NCI-H2196 treated with DMSO at 0.1 percent for 48 hours (cell line): ENCODE measurements at regions not wholly inside any gene's neighbourhood (a gene's known extent, or its start where the extent isn't known, plus 50 kb on each side); places are given as distances from the start of the nearest gene placed in this dataset.
"Not testable (repeated sequence)": the region's sequence is repeated elsewhere in the genome, so short reads cannot be mapped to it uniquely, and the experiment has no call there.

Experiments used
- DNase-seq: peaks from one replicate; lab custom pipeline; 2025; ENCODE audit not compliant: unreplicated experiment; lab: John Stamatoyannopoulos, UW

DNA sequence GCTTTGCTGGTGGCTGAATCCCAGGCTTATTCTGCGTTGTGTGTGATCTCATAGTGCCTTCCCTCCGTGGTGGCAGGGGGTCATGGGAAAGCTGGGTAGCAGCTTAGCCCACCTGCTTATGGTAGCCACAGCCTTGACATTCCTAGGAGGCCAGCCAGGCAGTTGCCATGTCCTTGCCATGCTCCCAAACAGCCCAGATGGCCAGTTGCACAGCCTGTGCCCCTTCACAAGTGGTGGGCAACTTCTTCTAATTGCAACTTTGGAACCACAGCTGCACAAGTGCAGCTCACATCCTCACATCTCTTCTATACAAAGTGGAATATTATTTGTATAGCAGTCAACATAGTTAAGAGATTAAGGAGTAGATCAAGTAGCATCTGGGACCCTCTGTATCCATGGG lies 136.6 kb upstream of the PELI1 start:
- not testable (repeated sequence) for DNase-seq

DNA sequence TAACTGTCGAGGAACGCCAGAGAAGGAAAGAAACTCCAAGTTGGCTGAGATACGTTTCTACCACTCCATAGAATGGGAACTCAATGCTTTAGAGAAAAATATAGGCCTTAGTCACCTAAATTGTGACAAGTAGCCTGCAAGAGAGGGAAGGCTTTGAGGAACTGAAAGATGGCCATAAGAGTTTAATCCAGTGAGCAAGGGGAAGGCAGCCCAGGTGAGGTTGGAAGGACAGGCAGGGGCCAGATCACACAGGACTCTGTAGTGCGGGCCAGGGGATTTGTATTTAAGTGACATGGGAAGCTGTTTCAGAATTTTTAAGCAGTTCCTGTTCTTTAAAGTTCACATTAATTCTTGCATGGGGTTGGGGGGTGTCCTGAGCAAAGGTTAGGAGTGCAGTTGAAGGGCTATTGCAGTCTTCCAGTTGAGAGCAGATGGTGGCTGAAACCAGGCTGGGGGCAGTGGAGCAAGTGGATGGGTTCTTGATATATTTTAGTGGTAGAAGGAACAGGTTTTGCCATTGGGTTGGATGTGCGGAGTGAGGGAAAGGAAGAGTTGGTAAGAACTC lies 138.9 kb upstream of the PELI1 start:
- no peak for DNase-seq

DNA sequence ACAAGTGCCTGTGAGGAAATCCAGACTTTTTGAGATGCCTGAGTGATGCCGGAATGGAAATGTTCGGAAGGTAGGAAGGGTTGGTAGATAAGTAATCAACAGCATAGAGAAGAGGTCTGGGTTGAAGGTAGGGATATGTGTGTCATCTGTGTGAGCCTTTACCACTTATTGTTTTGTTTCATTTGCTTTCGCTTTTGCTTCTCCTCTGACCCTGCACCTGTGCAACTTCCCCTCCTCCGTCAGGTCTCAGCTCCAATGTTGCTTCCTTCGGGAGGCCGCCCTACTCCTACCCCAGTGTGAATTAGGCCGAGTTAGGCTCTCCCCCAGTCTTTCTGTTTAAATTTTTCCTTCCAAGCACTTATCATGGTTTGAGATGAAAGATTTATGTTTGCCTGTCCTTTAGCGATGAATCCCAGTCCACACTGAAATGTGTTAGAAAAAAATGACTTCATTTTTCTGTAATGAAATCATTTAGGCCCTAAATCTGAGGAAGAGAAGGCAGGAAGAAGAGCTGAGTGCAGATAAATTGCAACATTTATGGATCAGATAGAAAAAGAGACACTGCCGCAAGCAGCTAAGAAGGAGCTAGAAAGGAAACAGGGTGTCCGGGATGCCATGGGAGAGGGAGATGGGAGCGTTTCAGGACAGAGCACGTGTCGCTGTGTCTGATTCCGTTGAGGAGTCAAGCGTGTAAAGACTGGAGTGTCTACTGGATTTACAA lies 139.6 kb upstream of the PELI1 start:
- no peak for DNase-seq

DNA sequence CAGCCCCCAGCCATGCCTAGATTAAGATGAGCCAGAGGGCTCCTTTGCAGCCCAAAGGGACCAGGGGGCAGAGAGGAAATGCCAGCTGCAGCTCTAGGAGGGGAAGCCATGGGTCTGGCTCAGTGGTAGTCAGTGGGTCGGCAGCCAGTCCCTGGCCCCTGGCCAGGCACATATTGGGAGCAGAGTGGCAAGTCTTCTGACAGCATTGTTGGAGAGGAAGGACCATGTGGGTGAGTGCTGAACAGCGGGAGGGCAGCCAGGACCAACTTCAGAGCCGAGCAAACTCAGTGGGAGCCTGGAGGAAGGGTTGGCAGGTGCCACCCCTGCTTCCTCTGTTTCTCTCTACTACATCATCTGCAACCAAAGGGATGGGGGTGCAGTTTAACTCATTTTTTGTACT lies 140.5 kb upstream of the PELI1 start:
- no peak for DNase-seq

DNA sequence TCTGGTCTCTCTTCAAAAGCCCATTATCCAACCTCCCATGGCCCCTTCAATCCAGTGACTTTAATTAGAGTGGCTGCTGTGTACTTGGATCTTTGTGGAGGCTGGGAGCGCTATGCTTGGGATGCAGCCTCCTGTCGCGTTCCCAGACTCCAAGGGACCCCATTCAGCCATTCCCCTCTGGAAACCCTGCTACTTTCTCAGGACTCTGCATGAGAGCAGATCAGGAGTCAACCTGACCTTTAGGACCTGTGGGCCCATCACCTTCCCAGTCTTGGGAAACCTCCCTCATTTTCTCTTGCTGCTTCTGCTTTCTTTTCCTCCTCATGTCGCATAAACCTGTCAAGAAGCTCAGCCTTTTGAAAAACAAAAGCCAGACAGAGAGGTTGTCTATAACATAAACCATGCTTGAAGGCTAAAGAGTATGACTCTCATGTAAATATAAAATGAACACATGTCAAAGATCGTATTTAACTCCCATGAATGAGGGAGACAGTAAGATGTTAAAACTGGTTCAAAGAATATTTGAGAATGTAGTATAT lies 143.1 kb upstream of the PELI1 start:
- DNase-seq: no peak

DNA sequence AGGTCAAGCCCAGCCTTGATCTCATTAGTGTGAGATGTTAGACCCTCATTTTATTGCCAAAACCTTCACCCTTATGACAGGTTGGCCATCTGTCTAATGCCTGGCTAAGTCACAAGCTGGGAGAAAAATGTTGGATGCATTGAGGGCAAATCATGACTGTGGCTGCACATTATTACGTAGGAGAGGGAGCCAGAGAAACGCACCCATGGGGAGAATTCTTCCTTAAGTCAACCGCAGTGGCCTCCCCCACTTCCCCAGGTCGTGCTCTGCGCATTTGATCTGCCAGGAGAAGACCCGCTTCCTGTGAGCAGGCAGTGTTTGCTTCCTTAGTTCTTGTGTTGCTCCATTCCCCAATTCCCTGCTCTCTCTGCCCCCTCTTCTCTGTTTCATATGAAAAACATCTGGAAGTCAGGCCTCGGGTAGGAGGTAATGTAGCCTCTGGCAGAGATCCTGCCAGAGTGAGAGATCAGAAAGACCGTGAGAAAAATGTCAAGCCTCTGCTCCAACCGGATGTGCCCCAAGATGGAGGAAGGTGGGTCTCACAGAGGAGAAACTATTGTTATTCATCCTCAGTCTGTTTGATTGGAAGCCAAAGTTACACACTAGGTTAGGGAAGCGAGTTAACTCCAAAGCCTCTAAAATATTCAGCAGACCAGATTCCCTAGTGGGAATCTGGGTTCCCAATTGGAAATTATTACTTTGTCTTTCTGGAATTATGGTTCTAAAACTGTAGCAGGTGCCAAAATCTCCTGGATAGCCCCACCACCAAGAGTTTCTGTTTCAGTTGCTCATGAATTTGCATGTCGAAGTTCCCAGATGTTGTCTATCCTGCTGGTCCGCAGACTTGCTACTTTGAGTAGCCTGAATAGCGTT lies 144.3 kb upstream of the PELI1 start:
- no peak for DNase-seq

DNA sequence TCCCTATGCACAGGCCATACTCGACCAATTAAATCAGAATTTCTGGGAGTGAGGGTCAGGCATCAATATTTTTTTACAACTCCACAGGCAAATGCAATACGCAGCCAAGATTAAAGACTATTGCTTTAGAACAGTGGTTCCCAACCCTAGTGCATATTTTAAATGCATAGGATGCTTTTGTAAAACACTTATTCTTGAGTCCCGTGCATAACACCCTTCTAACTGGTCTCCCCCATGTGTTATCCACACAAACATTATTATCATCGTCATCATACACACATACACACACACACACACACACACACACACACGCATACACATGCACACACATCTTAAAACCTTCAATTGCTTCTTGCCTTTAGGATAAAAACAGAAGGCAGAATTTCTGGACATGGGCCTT lies 145.0 kb upstream of the PELI1 start:
- no peak for DNase-seq

DNA sequence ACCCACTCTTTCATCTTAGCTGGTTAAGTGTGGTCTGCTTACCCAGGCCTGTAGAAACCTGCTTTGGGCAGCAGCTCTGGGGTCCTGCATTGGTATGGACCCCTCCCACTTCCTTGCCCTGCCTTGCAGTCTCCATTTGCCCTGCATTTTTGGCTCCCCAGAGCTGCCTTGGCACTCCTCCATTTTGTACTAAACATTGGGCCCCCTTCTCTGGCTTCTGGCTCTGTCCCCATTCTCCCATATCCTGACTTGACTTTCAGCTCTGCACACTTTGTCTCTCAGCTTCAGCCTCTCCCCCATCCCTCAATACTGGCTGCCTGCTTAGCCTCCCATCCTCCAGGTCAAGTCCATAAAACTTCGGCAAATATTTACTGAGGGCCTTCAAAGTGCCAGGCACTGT lies 145.5 kb upstream of the PELI1 start:
- DNase-seq: no peak

DNA sequence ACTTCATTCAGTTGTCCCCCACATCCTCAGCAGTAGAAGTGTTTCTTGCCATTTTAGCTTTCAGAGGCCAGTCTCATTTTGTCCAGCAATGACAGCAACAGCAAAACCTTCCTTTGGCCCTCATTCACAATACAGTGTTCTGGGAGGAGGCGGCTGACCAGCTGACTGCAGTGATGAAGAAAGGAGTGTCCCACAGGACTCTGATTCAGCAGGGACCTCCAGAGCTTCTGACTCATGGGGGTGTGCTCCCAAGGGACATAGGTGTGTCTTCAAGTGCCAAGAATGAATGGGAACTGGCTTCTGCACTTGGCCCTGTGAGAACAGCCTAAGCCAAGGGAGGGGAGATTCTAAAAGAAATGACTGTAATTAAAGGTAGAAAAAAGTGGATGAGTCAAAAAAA lies 147.0 kb upstream of the PELI1 start:
- no peak for DNase-seq

DNA sequence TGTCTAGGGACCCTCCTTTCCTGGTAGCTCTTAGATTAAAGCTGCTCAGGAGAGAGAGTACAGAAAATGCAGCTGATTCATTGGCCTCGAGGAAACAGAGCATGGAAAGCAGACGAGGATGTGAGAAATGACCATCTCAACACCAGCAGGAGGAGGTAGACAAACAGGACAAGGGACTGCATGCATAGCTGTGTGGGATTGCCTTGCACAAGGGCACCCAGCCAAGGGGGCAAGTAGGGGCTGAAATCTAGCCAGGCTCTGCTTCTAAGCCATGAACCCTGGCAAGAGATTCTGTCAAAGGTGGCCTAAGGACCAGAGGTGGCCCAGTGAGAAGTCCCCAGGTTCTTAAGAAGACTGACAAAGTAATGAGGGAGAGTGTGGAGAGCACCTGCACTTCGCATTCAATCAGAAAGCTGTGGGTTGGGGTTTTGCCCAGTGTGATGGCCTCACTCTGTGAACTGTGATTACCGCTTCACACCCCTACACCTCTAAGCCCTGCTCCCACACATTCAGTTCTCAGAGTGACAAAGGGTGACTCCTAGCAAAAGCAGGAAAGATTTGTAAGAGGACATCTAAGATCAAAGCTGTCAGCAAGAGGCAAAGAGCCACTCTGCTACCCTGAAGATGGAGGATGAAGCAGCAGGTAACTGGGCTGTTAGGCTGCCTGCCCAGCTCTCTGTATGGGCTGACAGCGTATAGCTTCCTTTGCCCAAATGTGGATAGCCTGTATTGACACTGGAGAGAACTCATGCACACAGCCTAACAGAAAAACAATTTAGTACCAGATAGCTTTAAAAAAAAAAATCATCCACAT lies 151.3 kb upstream of the PELI1 start:
- DNase-seq: no peak

DNA sequence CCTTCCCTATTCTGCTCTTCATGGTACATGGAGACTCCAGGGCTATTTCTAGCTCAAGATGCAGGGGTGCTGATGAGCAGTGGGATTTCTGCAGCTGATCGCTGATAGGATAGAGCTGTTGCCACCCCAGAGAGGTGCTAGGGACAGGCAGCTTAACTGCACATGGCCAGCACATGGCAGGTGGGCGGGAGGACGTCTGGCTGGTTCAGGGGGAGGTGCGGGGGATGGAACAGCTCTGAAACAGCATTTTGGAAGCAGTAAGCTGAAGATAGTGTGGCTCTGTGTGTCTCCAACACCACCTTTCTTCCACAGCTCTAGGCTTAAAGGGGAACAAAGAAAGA lies 151.9 kb upstream of the PELI1 start:
- DNase-seq: no peak

DNA sequence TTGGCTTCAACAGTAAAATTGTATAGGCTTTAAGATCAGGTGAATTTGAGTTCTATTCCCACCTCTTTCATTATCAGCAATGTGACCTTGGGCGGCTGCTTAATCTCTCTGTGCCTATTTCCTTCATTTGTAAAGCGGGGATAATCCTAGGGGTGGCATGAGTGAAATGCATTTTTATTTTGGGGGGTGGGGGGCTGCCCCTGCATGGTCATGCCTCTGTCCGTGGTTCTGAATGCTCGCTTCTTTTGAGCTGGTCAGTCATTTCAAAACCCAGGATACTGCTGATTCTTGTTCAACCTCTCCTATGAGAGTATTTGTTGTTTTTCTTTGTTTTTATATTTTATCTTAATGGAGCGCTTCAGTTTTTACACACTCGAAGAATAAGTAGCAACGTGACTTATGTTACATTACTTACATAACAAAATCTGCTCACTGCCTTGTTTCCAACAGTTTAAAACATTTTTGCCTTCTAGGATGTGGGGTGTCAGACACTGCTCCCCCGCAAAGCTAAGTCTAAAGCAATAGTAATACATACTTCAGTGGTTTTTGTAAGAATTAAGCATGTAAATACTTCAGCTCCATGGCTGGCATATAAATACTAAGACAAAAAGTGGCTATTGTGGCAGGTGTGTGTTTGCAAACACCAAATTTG lies 152.6 kb upstream of the PELI1 start:
- no peak for DNase-seq

DNA sequence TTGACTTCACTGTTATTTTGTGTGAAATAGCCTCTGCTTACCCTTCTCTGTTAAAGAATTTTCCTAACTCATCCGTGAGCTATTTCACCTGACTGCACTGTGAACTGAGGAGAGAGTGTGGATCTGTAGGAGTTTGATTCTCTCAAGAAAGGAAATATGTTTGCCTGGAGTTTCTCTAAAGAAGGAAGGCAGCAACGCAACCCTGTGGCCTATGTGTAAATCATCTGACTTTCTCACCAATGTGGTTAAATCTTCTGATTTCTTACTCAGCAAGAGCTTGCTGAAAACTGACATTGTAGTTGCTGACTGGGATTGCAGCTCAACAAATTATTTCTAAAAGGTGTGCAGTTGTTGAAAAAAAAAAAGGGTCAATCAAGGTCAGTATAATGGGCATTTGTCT lies 153.9 kb upstream of the PELI1 start:
- DNase-seq: no peak

DNA sequence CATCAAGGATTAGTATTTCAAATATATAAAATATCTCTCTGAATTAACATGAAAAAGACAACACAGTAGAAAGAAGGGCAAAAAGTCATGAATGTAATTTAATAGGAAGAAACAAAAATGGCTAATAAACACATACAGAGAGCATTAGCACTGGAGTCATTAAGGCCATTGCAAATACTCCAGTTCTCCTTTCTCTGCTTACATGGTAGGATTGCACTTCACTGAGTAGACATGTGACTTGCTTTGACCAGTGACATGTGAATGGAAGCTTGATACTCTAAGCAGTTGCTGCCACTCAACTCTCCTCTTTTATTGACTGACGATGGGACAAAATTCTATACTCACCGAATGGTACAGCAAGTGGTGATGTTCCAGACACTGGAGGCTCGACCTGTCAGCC lies 153.9 kb upstream of the LGALSL start:
- DNase-seq: no peak

DNA sequence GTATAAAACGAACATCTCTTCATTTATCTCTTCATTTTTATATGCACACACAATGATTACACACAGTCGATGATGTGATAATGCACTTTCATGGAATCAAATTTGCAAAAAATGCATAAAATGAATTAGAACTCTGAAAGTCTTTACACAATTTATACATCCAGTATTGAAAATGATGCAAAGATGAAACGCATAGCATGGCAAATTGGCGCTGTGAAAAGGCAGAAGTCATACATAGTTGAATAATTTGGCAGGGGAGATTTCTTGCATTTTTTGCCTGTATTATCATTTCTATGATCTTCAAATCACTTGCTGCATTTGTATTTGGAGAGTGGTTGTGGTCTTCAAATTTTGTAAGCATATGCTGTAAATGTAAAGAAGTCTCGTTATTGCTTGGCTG lies 150.7 kb upstream of the LGALSL start:
- DNase-seq: no peak

DNA sequence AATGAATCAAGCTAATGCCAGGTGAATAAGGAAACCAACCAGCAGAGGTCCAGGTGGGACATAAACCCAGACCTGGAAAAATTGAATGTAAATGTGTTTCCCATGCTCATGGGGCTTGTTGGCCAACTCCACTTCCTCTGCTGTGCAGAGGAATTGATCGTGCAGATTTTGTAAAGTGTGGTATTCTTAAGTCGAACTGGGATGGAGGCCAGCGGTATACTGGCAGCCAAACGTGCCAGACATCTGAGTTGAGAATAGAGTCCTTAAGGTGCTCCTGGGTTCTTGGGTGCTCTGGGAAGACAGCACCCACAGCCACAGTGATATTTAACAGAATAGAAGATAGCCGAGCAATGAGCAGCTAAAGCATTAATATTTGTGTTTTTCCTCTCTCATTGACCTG lies 146.5 kb upstream of the LGALSL start:
- DNase-seq: no peak

DNA sequence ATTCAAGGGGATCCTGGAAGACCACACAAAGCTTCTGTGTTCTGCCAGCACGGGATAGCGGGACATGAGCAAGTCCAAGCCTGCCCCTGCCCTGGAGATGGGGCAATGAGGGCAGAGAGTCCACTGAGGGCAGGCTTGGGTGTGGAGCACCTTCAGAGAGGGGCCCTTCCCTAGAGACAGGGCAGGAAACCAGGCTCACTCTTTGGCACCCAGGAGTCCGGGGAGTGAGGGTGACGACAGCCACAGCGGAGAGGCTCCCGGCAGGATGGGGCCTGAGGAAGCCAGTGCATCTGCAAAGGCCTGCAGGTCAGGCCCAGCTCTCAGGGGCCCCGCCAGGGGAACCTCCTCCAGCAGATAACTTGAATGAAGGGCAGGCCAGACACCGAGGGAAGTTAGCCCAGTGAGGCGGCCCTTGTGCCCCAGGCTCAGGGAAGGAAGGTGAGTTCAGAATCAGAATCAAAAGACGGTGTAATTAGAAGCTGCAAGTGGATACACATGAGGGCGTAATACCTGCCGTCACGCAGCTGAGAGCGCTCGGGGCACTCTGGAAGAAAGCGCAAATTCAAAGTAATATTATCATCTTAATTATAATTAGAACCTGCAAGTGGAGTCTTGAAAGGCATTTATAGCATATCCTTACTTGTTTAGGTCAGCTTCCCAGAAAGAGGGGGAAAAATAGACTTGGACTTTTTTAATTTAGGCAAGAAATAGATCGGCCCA lies 142.6 kb upstream of the LGALSL start:
- no peak for DNase-seq

DNA sequence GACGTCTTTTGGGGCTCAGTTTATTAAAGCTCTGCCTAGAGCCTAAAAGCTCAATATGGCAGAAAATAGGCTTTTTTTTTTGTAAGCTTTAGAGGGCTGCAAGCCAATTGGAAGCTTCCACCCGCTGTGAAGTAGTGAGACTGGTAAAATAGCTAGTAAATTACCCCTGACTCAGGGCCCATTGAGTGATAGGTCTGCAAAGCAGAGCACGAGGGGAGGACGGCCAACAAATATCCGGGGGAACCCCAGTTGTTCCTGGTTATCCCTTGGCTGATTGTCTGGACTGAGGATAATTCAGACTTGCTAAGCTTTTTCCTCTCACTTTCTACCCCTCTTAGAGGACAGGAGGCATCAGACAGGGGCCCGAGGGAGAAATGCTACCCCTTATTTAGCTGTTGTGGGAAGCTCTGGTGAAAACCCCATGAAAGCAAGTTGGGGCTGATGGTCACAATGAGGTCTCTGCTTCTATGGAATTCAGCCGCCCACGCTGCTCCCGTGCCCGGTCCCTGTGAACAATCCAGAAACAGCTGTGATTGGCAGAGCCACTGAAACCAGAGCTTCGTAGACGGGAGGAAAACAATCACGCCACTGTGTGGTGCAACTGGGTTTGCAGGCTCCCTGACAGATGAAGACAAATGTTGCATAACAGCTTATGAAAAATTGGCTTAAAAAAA lies 141.9 kb upstream of the LGALSL start:
- DNase-seq: no peak

DNA sequence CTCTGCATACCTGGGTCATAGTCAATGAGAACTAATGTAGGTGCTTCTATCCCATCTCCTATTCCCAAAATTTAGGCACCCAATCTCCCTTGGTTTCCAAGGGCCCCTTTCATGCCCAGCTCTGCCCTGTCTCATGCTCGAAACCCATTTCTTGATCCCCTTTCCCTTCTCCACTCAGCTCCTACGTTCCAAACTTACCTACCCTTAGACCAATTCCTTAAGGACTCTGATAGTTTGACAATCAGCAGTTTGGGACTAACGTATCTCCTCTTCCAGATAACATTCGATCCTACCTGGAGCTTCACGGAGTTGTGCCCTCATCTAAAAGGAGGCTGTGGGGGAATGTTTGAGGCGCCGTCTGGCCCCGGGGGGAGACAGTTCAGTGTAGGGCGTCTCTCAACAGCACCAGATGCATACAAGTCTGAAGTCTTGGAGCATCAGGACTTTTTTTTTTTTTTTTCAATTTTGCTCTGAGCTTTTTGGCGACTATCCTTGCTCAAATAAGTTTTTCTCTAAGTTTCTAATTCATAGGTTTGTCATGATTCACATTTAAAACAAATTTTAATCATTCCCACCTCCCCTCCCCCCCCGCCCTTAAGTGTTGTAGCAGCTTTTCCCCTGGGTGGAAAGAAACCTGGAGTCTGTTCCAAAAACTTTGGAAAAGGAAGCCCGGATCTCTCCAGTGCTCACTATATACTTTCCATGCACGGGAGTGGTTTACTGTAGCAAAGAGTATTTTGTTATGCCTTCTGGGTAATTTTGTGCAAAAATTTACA lies 141.2 kb upstream of the LGALSL start:
- DNase-seq: no peak
